Fibroblast of pulmonary artery (primary cell): ENCODE measurements at regions not wholly inside any gene's neighbourhood (a gene's known extent, or its start where the extent isn't known, plus 50 kb on each side); places are given as distances from the start of the nearest gene placed in this dataset.

ENCODE experiments used
- DNase-seq: peaks from one replicate; pipeline ENCODE4 v3.0.0-alpha.2; 2010; ENCODE audit warnings: low read depth
- H3K4me3 ChIP-seq: replicated peaks from 2 replicates; pipeline ENCODE4 v1.5.1; 2011; ENCODE audit warnings: low read depth, mild to moderate bottlenecking, control low read depth, low read length, moderate library complexity
- TF ChIP-seq, protein P1 (sequence below): IDR thresholded peaks from 2 replicates; pipeline ENCODE4 v1.5.1; 2011; ENCODE audit warnings: mild to moderate bottlenecking, control low read depth, low read length, inconsistent platforms; ENCODE audit errors: missing control alignments

DNA sequence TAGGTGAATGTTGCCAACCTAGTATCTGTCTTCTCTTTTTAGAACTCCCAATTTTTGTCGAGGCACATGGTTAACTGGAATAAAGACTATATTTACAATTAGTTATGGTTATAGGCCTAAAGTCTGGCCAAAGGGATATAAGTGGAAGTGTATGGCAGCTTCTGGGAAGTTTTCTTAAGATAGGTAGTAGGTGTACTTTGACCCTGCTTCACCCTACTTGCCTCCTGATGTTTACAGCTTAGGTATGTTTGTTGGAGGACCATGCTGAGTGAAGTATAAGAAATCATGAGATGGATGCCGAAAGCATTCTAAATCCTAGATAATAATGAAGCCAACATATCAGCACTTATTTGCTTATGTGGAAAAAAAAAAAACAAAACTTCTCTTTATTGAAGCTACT is 272.1 kb downstream of the S1PR1 start:
- no peak overlapping the region for H3K4me3 ChIP-seq
- TF ChIP-seq, protein P1, sequence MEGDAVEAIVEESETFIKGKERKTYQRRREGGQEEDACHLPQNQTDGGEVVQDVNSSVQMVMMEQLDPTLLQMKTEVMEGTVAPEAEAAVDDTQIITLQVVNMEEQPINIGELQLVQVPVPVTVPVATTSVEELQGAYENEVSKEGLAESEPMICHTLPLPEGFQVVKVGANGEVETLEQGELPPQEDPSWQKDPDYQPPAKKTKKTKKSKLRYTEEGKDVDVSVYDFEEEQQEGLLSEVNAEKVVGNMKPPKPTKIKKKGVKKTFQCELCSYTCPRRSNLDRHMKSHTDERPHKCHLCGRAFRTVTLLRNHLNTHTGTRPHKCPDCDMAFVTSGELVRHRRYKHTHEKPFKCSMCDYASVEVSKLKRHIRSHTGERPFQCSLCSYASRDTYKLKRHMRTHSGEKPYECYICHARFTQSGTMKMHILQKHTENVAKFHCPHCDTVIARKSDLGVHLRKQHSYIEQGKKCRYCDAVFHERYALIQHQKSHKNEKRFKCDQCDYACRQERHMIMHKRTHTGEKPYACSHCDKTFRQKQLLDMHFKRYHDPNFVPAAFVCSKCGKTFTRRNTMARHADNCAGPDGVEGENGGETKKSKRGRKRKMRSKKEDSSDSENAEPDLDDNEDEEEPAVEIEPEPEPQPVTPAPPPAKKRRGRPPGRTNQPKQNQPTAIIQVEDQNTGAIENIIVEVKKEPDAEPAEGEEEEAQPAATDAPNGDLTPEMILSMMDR = no peak

GRCh38 chr1:101509370-101509769 is 272.6 kb downstream of the S1PR1 start:
- no peak overlapping the region for H3K4me3 ChIP-seq
- no peak for DNase-seq
- TF ChIP-seq, protein P1 = no peak

More for the DNA sequence above, 272.1 kb downstream of the S1PR1 start:
- DNase-seq = no peak

DNA sequence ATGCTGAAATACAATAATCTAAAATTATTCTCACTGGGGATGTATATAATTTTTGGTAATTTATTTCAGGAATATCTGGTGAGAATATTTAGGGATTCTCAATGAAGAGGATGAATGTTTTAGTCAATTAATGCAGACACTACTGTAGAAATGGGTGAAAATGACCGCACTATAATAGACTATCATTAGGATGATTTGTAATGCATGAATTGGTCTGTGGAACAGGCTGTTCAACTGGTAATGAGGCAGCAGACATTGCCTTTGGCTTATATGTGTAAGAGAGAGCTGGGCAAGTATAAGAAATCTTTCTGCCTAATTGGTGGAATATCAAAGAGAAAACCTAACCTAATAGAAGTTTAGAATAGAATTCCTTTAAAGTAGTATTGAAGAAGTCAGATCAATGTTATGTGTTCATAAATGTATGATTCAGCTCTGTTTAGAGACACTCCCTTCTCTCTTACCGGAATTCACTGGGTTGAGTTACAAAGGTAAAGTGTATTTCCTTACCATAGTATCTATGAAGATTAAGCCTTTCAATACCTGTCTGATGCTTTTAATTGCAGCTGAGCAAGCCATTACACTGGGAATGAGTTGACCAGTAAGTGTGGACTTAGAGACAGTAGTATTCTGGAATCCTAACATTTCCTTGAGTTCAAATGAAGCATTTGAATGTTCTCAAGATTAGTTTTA is 274.5 kb downstream of the S1PR1 start:
- TF ChIP-seq, protein P1 = no peak
- H3K4me3 ChIP-seq = no peak overlapping the region
- no peak for DNase-seq

DNA sequence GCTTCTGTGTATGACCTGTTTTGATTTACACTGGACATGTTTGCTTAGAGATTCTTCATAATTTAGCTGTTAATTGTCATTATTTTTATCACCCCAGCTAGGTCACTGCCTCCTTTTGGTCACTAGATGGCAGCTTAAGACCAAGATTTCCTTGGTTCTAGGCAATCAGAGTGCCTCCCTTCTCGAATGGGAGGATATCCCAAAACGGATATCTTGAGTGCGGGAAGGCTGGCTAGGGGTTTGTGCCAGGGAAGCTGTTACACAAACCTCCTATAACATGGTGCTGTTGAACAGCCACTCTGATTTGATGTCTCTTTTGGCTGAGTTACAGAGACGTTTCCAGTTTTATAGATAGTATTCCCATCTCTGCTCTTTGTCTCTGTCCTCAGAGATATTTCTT is 283.5 kb downstream of the S1PR1 start:
- TF ChIP-seq, protein P1 = peak; percentile 82
- peak; percentile 65 for DNase-seq
- H3K4me3 ChIP-seq = no peak overlapping the region

- no peak for DNase-seq
- H3K4me3 ChIP-seq = no peak overlapping the region
- TF ChIP-seq, protein P1 = no peak
Measured at GRCh38 chr1:101522486-101522885, 285.7 kb downstream of the S1PR1 start.

- DNase-seq = no peak
- no peak overlapping the region for H3K4me3 ChIP-seq
- TF ChIP-seq, protein P1 = no peak
Measured at GRCh38 chr1:101526813-101527212, 290.0 kb downstream of the S1PR1 start.

DNA sequence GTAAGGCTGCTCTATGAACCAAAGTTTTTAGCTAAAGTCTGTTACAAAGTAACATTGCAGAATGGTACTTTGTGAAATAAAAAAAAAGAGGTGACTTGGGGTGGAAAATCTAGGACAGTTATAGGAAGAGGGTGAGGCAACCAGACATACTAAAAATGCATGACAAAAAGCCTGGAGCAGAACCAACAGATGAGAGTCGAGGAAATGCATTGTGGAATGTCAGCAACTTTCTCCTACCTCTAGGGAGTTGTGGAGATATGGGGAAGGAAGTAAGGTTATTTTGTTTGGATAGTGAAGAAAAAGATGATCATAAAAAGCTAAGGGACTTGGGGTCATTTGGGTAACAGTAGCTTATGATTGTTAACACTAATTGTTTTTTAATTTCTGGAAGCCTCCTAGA is 295.6 kb downstream of the S1PR1 start:
- no peak for DNase-seq
- H3K4me3 ChIP-seq = no peak overlapping the region
- TF ChIP-seq, protein P1 = no peak
